ENCODE measurements at regions not wholly inside any gene's neighbourhood (a gene's known extent, or its start where the extent isn't known, plus 50 kb on each side); places are given as distances from the start of the nearest gene placed in this dataset.

DNA sequence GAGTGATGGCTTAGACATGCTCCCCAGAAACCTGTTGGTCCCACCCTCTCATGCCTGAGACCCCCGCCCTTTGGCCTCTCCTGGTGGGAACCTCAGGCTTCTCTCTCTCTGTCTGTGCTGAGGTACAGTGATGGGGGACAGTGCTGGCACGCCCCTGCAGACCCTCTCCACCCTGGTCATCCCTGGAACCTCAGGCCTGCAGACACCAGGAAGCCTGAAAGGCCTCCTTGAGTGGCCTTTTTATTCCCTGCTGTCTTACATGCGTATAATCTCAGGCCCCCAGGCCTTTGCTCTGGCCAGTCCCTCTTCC lies 78.5 kb upstream of the MAFB start:
- intact Hi-C loops (cut with DNase I) = loop anchor here in 1 of 2 donors (1.0 kb wide), 1 partner anchor 43 kb away; no protein-coding TSS in a partner anchor
- DNase-seq (ENCODE audit: low spot score) = no peak

DNA sequence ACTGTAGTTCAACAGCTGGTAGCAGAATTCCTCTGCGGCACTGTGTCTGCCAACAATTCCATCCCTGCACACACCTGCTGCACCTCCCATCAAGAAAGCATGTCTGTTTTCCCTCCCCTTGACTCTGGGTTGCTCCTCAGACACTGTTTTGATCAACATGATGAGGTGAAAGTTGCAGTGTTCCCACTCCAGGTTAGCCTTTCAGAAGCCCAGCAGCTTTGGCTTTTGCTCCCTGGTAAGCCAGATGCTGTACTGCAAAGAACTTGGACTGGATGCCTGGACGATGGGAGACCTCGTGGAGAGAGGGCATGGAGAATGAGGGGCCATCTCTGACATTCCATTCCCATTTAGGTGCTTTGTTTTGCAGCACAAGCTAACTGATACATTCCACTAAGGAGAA lies 79.1 kb upstream of the MAFB start:
- intact Hi-C loops (cut with DNase I) = no loop called here
- no peak for DNase-seq (ENCODE audit: low spot score)

DNA sequence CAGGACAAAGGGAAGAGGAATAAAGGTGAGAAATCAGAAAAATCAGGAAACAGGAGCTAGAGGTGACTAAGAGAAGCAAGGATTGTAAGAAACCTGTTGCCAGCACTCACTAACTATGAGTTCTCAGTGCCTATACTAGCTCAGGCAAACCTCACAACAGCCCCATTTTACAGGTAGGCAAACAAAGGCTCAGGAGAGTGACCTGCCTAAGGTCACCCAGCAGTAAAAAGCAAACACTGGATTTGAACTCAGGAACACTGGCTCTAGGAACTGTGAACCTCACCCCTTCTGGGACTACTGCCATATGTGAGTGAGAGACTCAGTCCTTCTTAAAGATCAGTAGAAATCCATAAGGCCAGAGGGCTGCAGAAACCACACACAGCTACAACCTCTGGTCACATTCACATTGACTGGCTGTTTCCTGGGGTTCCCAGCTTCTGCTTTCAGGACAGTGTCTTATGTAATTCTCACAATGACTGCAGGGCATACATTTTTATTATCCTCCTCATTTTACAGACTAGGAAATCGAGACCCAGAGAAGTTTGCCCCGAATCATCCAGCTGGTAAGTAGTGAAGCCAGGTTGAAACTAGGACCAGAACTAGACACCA lies 80.7 kb upstream of the MAFB start:
- intact Hi-C loops (cut with DNase I) = no loop called here

GRCh38 chr20:40770564-40771307 lies 81.7 kb upstream of the MAFB start:
- intact Hi-C loops (cut with DNase I) = no loop called here
- no peak for DNase-seq (ENCODE audit: low spot score)

More for the DNA sequence above, 80.7 kb upstream of the MAFB start:
- DNase-seq (ENCODE audit: low spot score) = no peak

GRCh38 chr20:40771308-40771610 lies 82.2 kb upstream of the MAFB start:
- intact Hi-C loops (cut with DNase I) = no loop called here
- DNase-seq (ENCODE audit: low spot score) = no peak

GRCh38 chr20:40771848-40772511 lies 82.9 kb upstream of the MAFB start:
- intact Hi-C loops (cut with DNase I) = no loop called here
- DNase-seq (ENCODE audit: low spot score) = no peak

GRCh38 chr20:40773376-40773775 lies 84.3 kb upstream of the MAFB start:
- intact Hi-C loops (cut with DNase I) = no loop called here

GRCh38 chr20:40774252-40774651 lies 85.2 kb upstream of the MAFB start:
- no peak for DNase-seq (ENCODE audit: low spot score)
- intact Hi-C loops (cut with DNase I) = no loop called here

More at GRCh38 chr20:40773376-40773775, 84.3 kb upstream of the MAFB start:
- DNase-seq (ENCODE audit: low spot score) = no peak

DNA sequence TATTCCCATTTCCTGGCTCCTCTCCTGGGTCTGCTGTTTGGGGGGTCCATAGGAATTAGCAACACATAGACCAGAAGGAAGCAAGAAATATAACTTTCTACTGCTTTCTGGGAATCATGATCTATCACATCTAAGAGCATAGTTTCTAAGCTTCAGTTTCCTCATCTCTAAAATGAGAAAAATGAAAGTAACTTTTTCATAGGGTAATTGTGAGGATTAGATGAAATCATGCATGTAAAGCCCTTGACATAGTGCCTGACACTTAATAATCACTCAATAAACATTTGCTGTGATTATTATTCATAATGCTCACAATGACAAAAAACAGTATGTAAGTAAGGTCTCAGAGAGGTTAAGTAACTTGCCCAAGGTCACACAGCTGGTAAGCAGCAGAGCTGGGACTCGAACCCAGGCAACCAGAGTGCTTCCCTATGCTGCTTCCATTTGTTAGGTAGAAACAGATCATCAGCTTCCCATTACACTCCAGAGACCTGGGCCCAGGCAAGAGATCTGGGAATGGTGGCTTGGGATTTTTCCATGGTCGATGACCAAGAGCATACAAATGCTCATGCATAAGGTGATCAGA lies 86.6 kb upstream of the MAFB start:
- intact Hi-C loops (cut with DNase I) = no loop called here
- no peak for DNase-seq (ENCODE audit: low spot score)

GRCh38 chr20:40776466-40777457 lies 87.7 kb upstream of the MAFB start:
- DNase-seq (ENCODE audit: low spot score) = no peak
- intact Hi-C loops (cut with DNase I) = no loop called here

DNA sequence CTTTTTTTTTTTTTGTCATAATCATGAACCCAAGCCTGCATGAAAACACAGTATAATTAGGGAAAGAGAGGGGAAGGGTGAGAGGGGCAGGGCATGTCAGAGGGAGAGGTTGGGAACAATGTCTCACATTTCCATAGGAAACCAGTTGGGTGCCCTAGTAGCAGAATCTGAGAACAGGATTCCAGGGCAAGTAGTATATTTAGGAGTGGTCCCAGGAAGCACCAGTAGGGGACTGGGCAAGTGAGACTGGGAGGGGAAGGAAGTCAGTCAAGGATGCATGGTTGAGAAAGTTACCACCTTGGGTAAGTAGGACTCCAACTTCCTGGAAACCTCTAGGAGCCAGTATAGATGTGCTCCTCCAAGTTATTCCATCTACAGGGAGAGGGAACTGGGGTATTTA lies 88.6 kb upstream of the MAFB start:
- intact Hi-C loops (cut with DNase I) = no loop called here
- no peak for DNase-seq (ENCODE audit: low spot score)

- intact Hi-C loops (cut with DNase I) = no loop called here
- DNase-seq (ENCODE audit: low spot score) = no peak
Measured at GRCh38 chr20:40778894-40779496, 90.0 kb upstream of the MAFB start.

- DNase-seq (ENCODE audit: low spot score) = no peak
- intact Hi-C loops (cut with DNase I) = no loop called here
Measured at GRCh38 chr20:40781327-40782042, 92.4 kb upstream of the MAFB start.

DNA sequence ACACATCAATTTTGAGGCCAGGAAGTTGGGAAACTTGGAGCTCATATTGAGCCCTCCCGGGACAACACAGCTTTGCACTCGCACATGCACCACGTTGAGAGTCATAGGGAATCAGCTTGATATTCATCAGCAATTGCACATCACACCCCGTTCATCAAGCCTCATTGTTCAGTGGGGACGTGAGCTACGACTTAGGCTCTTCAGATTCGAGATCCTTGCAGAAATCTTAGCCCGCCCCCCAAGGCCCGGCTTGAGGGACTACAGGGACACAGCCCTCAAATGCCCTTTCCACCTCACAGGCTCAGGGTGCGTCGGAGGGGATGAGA lies 93.0 kb upstream of the MAFB start:
- no peak for DNase-seq (ENCODE audit: low spot score)
- intact Hi-C loops (cut with DNase I) = no loop called here

DNA sequence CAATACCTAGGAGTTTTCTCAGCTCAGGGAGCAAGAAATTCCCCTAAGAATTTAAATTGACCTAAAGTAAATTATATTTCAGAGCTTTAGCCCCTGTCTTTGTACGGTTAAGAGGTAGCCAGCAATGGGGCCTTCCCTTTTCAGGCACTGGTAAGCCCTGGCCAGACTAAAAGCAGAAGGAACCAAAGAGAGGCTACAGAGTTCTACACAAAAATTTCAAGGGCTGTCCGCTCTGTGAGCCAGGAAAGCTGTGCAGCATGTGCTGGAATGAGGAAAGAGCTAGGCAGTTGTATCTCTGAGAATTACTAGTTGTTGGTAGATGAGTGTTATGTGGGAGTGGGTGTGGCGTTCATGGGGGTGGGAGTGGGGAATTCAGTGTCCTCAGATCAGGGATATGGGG lies 96.3 kb upstream of the MAFB start:
- DNase-seq (ENCODE audit: low spot score) = no peak
- intact Hi-C loops (cut with DNase I) = no loop called here

GRCh38 chr20:40786336-40786735 lies 97.3 kb upstream of the MAFB start:
- intact Hi-C loops (cut with DNase I) = no loop called here
- no peak for DNase-seq (ENCODE audit: low spot score)

DNA sequence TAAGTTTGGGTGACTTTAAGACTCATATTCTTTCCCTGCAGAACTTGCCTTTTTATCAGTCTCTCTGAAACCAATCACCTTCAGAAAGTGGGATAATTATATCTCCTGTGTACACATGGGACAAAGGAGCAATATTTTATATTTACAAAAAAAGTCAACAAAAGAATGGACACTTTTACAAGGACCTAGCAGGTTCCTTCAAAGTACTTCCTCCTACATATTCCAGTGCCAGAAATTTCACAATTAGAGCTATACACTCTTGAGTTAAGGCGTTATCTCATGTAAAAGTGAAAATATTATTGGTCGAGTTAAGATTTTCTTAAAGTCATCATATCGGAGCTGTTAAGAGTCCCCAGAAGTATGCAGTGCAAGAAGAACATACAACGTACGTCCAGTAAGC lies 98.9 kb upstream of the MAFB start:
- intact Hi-C loops (cut with DNase I) = no loop called here

DNA sequence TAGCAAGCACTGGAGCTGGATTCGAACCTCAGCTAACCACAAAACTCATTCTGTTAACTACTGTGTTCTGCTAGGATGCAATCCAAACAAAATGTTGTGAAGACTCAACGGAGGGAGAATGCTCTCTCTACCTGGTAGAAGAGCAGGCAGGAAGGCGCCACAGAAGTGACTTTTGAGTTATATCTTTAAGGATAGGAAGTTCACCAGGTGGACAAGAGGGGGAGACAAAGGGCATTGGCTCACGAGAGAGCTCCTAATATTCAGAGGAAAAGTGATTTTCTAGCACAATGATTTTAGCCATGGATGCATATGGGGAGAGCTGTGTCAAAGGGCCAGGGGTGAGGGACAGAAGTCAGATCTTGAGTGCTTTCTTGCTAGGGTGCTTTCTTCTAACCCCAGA lies 108.4 kb upstream of the MAFB start:
- no peak for DNase-seq (ENCODE audit: low spot score)
- intact Hi-C loops (cut with DNase I) = no loop called here

More for the DNA sequence above, 98.9 kb upstream of the MAFB start:
- no peak for DNase-seq (ENCODE audit: low spot score)

- DNase-seq (ENCODE audit: low spot score) = no peak
- intact Hi-C loops (cut with DNase I) = no loop called here
Measured at GRCh38 chr20:40798066-40798465, 109.0 kb upstream of the MAFB start.

All from posterior vena cava (tissue), 2 donors.